Activated CD4-positive, alpha-beta T cell treated with anti-CD3 and anti-CD28 coated beads, Interleukin-2, Interleukin-4, amounts not matched to agents 100 ng/mL and 50 ng/mL, durations not matched to agents 16 hours and 8 hours (primary cell): ENCODE measurements at regions not wholly inside any gene's neighbourhood (a gene's known extent, or its start where the extent isn't known, plus 50 kb on each side); places are given as distances from the start of the nearest gene placed in this dataset.

Experiments
- DNase-seq: peaks from one replicate; pipeline ENCODE4 v3.0.0-alpha.2; 2020; ENCODE audit warnings: low spot score

DNA sequence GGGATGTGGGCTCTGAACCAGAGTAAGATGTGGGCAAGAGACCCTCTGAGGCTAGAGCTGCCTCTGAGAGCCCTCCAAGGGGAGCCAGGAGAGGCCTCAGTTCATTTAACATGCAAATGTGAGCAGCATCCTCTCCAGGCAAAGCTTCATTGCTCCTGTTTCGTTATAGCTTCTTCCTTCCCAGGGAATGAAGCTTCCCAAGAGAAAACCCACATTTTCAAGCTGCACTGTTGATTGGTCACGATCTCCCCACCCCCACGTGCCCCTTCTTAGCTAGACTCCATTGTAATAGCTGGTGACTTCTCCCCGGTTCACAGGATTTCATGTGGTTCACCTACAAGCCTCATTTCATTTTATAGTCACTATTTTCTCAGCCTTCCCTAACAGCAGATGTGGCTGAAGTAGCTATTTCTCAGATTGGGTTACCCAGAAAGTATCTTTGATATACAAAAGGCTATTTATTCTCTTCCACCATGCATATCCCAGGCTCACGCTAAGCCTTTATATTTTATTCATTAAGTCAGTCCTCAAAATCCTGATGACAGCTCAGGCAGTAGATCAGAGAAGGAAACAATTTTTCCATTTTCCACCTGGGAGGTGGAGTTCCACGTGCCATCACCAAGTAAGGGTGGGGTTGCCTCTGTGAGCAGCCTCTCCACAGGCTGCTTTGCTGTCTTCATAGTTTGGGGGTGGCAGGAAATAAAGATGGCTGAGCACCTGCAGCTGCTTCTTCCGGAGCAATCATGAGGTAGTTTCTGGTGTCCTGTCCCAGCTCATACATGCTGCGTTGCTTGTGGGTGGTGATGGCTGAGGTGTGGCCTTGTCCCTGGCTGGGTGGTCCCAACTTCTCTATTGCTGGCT, 178.3 kb upstream of the RAB4A start:
- DNase-seq: no peak

DNA sequence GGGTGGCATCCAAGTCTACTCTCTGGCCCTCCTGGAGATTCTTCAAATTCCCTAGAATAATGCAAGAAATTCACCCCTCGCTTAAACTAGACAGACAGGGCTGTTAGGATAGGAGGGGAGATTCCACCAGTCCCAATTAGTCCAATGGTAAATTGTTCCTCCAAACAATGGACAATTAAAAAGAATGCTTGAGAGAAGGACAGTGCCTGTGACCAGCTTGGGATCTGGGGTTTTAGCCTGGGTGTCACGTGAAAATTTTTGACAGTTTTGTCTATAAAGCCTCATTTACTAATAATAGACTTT, 177.7 kb upstream of the RAB4A start:
- no peak for DNase-seq

DNA sequence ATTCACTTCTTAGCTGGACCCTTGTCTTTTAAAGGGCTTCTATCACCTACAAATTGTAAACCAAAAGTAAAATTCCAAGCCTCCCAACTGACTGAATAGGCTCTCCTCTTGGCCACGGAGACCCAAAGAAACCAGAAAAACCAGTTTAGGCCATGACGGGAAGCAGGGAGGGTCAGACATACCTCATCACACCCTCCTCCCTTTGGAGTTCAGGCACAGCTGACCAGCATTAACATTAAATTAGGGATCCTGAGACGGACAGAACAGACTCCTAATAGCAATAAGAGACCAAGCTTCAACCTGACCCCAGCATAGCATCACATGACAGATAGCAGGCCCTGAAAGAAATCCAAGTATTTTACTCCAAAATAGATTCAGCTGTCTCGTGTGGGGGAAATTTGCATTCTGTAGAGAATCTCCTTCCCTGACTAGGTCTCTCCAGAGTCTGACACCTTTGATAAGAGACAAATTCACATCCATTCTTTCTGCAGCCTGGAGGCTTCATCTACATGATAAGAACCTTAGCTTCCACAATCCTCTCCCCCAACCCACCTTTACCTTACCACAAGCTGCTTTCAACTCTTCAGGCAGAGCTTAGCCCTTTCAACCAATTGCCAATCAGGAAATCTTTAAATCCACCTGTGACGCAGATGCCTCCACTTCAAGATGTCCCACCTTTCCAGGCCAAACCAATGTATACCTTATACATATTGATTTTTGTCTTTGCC, 177.1 kb upstream of the RAB4A start:
- no peak for DNase-seq

DNA sequence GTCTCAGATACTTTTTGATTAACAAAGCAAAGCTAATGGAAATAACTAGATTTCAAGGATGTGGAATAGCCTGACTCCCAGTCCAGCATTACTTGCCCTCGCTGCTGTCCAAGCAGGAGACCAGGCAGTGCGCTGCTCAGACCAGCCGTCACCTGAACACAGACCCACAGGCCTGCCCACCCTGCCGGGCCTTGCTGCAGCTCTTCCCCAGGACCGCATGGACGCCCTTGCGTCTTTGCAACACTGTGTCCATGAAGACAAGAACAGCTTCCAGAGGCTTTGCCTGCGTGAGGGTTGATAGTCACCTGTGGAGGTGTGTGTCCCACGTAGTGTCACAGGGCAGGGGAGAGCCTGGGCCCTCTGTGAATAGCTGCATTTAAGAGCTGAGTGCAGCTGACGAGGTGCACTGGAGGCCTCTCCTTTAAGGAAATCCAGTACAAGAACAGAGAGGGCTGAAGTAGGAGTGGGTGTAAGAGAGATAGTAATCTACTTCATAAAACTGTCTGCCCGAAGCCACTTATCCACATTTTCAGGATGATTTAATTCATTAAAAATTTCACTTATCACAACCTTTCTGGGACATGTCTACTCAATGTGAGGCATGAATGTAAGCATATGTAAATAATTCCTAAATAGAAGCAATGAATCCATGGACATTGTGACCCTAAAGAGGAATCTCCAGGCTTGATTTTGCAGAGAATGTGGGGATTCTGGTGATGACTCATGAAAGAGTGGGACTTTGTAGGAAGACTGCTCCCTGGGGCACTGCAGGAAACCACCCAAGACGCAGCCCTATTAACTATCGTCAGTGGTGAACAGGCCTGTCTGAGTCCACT, 176.2 kb upstream of the RAB4A start:
- DNase-seq: no peak

DNA sequence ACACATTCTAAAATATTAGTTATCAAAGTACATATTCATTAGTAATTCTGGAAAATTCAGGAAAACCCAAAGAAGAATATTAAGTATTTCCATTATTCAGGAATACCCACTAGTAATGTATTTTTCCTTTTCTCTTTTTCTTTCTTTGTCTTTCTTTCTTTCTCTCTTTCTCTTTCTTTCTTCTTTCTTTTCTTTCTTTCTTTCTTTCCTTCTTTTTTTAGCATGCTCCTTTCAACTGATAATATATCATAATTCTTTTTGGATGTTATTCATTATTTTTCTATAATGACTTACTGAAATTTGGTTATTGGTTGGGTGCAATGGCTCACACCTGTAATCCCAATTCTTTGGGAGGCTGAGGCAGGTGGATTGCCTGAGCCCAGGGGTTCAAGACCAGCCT, 175.6 kb upstream of the RAB4A start:
- no peak for DNase-seq

DNA sequence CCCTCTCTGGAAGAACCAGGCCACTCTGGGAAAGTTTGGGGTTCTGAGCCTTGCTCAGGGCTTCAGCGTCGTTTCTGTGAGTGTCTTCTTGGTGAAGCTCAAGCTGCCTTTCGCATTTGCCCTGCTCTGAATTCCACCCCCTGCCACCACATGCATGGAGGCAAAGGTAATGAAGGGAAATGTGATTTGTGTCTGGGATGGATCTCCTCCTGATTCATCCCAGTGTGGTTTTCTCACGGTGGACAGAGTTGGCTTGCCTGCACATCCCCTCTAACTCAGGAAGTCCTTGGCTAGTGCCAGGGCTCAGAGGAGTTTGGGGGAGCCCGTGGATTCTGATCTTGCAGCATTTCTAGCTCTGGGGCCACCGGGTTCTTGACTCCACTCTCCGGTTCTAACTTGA, 173.6 kb upstream of the RAB4A start:
- DNase-seq: no peak

DNA sequence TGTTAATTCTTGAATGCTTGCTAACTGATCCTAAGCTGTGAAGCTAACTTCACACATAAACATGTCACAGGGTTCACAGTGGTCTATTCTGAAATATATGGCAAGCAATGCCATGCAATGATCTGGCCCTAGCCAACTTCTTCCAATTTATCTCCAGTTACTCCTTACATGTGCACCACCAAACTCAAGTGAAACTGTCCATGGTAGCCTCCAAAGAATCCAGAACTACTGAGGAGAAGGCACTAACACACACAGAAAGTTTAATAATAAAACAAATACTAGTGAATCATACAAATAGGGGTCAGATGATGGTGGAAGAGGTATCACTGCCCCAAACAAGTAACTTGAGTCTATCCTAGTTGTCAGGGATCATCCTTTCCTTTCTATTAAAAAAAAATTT, 172.6 kb upstream of the RAB4A start:
- DNase-seq: no peak

DNA sequence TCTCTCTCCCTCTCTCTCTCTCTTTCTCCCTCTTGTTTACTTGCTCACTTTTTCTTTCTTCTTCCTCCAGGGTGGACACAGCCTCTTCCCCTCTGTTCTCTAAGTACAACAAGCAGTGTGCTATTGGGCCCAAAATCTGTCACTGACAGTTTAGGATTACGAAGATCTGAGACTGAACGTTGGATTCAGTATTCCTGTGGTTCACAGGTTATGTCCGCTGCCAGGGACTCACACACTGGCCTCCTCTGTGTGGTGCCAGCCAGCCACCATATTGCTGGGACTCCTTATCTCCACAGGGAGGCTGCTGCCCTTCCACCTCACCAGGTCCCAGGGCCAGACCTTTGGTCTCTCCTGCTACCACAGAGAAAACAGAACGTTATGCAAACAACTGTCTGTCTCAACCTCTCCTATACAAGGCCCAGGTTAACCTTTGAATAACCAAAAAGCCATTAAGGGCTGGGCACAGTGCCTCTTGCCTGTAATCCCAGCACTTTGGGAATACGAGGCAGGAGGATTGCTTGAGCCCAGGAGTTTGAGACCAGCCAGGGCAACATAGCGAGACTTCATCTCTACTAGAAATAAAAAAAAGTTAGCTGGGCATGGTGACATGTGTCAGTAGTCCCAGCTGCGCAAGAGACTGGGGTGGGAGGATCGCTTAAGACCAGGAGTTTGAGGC, 171.9 kb upstream of the RAB4A start:
- no peak for DNase-seq

DNA sequence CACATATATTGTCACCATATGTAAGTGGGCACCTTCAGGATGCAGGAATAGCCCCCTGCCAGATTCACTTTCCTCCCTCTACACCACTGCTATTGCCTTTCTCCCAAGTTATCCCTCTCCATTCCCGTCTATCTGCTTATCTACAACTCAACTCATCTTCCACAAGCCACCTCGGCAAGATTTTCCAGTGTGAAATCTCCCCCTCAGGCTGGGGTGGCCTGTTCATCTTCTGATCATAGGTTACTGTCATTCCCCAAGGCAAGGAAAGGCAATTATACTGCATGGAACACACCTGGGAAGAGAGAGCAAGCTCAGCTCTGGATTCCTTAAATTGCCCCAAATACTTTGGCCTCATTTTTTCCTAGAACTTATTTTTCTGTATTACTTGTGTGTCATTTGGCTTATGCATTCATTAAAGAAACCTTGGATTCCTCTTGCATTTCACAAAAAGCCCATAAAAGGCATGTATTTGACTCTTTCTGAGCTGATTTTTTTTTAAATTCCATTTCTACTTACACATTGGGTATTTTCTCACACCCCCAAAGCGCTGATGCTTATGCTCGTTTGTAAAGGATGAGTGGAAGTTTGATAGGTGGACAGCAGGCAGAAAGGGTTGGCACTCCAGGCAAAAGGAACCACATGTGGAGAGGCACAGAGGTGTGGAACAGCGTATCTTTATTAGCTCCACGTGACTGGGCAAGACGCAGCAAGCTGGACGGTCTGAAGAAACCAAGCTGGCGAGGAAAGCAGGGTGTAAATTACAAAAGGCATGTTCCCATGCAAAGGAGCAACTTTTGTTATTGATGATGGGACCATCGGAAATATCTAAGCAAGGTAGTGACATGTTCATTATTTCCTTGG, 169.7 kb upstream of the RAB4A start:
- DNase-seq: no peak

DNA sequence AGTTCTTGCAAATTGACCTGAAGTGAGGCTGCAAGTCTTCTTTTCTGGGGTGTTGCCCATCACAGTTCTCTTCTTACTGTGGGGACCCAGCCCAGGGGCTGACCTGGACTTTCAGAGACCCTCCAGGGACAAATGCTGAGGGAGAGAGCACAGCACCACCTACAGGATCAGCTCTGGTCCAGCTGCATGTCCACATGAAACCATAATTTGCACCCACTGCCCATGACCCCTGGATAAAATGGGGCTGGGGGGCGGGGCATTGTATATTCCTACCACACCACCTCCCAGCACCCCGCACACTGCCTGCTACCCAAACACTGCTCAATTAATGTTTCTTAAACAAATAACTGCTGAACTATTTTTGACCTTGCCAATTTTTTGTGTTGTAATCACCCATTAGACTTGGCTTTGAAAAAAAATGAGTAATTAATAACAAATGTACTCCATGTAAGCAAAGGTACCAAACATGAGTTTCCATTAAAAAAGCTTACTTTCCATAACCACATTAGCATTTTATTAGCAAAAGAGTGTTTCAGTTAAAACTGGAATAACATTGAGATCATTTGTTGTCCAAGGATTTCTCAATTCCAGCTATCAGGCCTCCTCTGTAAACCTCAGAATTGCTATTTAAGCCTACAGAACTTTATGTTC, 168.0 kb upstream of the RAB4A start:
- DNase-seq: no peak

DNA sequence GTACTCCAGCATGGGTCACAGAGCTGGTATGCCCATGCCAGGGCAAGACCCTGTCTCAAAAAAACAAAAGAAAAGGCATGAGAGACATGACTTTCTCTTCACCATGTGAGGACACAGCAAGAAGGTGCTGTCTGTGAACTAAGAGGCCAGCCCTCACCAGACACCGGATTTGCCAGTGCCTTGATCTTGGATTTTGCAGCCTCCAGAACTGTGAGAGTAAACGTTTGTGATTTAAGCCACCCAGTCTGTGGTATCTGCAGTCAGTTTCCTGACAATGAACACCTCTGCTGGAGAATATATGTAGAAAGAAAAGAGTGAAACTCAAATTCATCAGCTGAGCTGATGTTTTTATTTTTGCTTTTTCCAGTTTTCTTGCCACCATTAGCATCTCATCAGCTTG, 166.3 kb upstream of the RAB4A start:
- no peak for DNase-seq

DNA sequence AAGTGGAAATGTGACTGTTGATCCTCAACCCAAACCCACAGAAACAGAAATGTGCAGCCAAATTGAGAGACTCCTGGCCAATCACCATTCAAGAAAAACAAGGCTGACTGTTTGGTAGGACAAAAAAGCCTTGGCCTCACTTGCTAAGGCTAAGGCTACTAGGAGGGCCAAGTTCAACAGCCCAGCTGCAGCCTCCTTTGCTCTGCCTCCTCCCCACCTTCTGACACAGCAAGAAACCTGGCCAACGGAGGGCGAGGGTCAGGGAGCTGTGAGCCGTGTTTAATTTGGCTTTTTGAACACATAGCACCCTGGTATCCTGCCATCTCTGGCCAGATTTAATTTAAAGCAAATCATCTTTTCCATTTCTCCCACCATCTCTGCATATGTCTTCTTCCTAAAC, 165.8 kb upstream of the RAB4A start:
- no peak for DNase-seq

DNA sequence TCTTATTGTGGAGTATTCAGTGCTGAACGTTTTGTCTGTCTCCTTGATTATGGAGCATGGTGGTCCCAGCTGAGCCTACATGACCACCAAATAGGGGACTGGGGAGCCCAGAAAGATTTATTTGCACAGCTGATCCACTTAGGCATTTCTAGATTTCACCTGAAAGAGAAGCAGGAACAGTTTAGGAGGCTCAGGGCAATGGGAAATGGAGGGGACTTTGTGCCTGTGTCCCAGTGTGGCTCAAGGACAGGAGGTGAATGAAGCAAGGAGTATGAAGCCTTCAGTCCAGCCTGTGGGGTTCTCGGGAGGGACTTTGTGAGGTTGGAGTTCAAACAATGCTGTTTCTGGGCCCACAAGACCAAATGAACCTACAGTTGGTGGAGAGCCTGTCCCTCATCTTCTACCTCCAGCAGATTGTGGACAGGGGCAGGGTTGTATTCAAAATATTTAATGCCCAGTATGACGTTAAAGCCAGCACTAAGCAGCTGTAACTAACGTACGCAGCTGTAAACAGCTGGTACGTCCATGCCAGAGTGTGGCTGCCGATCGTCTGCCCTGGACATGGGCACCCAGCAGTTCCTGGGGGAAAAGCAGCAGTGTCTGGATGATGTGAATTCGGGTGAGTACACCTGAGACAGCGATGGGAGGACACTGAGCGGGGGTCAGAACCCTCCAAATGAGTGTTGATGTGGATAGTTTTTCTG, 164.9 kb upstream of the RAB4A start:
- no peak for DNase-seq

DNA sequence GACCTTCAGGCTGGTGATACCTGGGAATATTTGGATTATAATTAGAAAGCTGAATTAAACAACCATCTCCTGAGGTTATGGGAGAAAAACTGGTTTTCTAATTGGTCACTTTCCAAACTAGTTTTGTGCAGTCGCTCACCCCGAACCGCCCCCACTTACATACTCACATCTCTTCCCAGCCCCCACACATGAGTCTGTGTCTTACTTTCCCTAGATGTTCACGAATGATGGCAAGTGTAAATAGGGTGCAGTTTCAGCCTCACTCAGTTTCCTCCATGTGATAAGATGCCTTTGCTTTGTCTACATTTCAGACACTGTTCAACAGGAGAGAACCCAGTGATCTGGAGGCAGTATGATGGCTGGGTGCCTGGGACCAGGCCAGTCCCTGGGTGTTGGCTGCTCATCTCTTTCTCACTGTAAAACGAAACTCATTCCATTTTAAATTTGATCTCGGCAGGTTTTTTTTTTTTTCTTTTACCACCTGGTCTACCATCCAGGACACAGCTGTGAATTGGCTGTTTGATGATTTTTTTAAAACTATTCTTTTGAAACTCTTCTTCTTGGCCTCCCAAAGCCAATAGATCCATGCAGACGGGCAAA, 164.3 kb upstream of the RAB4A start:
- DNase-seq: no peak

DNA sequence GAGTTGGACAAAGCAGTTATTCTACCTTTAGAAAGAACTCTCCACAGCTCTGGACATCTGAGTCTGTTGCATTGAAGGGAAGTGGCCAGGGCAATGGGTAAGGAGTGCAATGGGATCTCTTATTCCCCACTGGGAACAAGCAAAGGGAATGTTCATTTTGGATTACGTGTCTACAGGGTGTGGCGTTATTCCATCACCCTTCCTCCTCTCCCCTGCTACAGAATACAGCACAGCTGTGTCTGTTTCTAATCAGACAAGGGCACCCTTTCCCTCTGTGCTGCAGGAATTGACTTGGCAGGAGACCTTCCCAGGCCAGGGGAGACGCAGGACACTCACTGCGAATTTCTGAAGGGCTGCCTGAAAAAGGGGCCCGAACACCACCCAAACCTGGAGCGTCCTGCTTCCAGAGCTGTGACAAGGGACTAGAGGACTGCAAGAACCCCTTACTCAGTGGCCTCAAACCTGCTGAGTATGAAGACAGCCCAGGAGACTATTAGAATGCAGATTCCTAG, 163.6 kb upstream of the RAB4A start:
- no peak for DNase-seq

DNA sequence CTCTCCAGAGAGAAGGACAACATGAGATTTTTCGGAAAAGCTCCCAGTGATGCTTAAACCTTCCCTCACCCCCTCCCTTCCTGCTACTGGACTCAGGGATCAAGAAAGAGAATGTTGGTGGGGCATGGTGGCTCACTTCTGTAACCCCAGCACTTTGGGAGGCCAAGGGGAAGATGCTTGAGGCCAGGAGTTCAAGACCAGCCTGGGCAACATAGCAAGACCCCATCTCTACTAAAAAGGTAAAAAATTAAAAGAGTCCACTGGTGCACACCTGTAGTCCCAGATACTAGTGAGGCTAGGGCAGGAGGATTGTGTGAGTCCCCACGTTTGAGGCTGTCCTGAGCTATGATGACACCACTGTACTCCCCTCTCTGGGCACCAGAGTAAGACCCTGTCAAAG, 162.9 kb upstream of the RAB4A start:
- DNase-seq: no peak

DNA sequence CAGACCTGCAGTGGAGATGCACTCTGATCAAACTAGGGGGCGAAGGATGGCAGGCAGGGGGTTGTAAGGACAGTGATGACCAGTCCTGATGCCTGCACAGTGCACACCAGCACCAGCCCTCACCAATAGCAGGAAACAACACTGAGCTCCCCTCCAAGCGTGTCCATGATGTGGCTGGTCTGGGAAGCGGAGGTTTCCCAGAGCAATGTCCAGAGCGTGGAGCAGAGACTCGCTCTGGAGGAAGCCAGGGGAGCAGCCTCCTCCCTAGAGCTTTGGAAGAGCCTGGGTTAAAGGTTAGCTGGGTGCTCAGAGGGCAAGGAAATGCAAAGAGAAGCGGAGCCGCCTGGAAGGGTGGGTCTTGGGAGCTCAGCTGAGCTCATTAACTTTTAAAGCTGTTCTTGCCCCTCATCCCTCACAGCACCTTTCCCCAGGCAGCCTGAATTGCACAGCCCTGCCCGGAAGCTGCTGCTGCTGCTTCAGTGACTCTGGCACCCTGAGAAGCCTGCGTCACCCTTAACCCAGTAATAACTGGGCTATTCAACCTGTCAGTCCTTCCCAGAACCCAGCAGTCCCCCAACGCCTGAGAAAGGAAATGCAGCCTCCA, 162.2 kb upstream of the RAB4A start:
- DNase-seq: no peak

DNA sequence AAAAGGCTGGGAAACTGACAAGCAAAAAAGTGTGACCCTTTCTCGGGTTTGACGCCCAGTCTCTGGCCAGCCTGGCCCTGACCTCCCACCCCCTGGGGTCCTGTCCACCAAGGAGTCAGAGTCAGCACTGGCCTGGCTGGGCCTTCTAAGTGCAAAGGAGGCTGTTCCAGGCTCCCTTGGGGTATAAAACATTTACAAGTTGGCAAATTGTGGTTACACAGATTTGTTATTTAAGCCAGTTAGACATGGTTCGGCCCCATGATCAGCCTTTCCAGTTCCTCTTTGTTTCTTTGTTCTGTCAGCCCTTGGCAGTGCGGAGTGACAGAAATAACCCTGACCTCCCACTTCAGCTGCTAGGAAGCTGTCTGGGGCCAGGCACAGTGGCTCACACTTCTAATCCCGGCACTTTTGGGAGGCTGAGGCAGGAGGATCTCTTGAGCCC, 161.6 kb upstream of the RAB4A start:
- no peak for DNase-seq

DNA sequence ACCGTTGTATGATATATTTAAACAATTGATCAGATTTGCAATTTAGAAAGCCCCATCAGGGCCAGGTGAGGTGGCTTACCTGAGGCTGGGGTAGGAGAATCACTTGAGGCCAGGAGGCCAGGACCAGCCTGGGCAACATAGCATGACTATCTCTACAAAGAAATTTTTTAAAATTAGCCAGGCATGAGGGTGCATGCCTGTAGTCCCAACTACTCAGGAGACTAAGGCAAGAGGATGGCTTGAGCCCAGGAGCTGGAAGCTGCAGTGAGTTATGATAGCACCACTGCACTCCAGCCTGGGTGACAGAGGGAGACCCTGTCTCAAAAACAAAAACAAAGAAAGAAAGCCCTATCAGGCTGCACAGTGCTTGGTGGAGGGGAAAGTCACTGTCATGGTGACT, 159.9 kb upstream of the RAB4A start:
- DNase-seq: no peak
